B cell (primary cell): ENCODE measurements at regions not wholly inside any gene's neighbourhood (a gene's known extent, or its start where the extent isn't known, plus 50 kb on each side); places are given as distances from the start of the nearest gene placed in this dataset.

Source experiments
- ATAC-seq: fragments of 200-7000 bp; cut with Tn5 transposase; one replicate; pipeline ENCODE4 v1.10.0; 2021; ENCODE audit warnings: low read depth, mild to moderate bottlenecking, moderate number of reproducible peaks, moderate library complexity
- CTCF ChIA-PET: fragments of 350-600 bp; sonication (Branson Sonifier 250); formaldehyde crosslinking; loops from one replicate; lab custom pipeline; 2021; ENCODE audit warnings: antibody characterized with exemption, inconsistent platforms; lab: Charles Lee
- POLR2A ChIA-PET: fragments of 350-600 bp; sonication (Branson Sonifier 250); formaldehyde crosslinking; loops from one replicate; lab custom pipeline; 2021; ENCODE audit warnings: antibody characterized with exemption; lab: Charles Lee
- DNase-seq: peaks from one replicate; pipeline ENCODE4 v3.0.0; 2013
- H2AFZ ChIP-seq: 2 replicates; pipeline ENCODE4 v1.6.1; 2012; ENCODE audit warnings: mild to moderate bottlenecking, low read depth, low read length; ENCODE audit not compliant: insufficient read depth, poor library complexity, severe bottlenecking
- H3K27ac ChIP-seq, 2 donors: 1 replicate in 1 of 2; 2 replicates in 1 of 2; pipeline ENCODE4 v1.5.1; 2012 to 2013; ENCODE audit warnings: low read length in 2 of 2, mild to moderate bottlenecking in 2 of 2, moderate library complexity in 1 of 2
- H3K27me3 ChIP-seq, 4 experiments: fragments of 200-600 bp in 1 of 4; sonication (generic) in 1 of 4; replicated peaks in 1 of 4; 1 replicate in 2 of 4; 2 replicates in 2 of 4; pipeline versions ENCODE4 v1.6.1 to v1.7.0; 2013 to 2016; ENCODE audit warnings: low read length in 3 of 4, mild to moderate bottlenecking in 2 of 4, mixed read lengths in 1 of 4, moderate library complexity in 1 of 4; ENCODE audit not compliant: insufficient read depth in 4 of 4, control insufficient read depth in 3 of 4; ENCODE audit errors: control extremely low read depth in 1 of 4
- H3K36me3 ChIP-seq, 2 experiments: replicated peaks in 1 of 2; 1 replicate in 1 of 2; 2 replicates in 1 of 2; pipeline versions ENCODE4 v1.6.1 to v1.7.1; 2013; ENCODE audit warnings: low read length in 1 of 2; ENCODE audit not compliant: insufficient read depth in 2 of 2, control insufficient read depth in 1 of 2; ENCODE audit errors: control extremely low read depth in 1 of 2, extremely low read depth in 1 of 2
- H3K4me1 ChIP-seq, 2 donors: fragments of 200-600 bp in 1 of 2; sonication (generic) in 1 of 2; 1 replicate in 1 of 2; 2 replicates in 1 of 2; pipeline versions ENCODE4 v1.5.1 to v1.6.1; 2013 to 2017; ENCODE audit warnings: low read length in 2 of 2; ENCODE audit not compliant: control insufficient read depth in 2 of 2, insufficient read depth in 2 of 2
- H3K4me2 ChIP-seq: replicated peaks from 2 replicates; pipeline ENCODE3; 2012; ENCODE audit warnings: mild to moderate bottlenecking, low read depth, low read length; ENCODE audit not compliant: poor library complexity, severe bottlenecking
- H3K4me3 ChIP-seq, 5 experiments: fragments of 200-600 bp in 1 of 5; sonication (generic) in 1 of 5; 1 replicate in 3 of 5; 2 replicates in 2 of 5; pipeline versions ENCODE4 v1.5.1 to v1.7.0; 2011 to 2016; ENCODE audit warnings: low read length in 4 of 5, mild to moderate bottlenecking in 4 of 5, low read depth in 2 of 5, control low read depth in 1 of 5, moderate library complexity in 1 of 5; ENCODE audit not compliant: insufficient read depth in 1 of 5; ENCODE audit errors: control extremely low read depth in 1 of 5, extremely low read depth in 1 of 5
- H3K79me2 ChIP-seq: fragments of 200-600 bp; sonication (generic); one replicate; pipeline ENCODE4 v1.6.0; 2016; ENCODE audit warnings: low read length; ENCODE audit not compliant: control insufficient read depth, insufficient read depth
- H3K9ac ChIP-seq: fragments of 200-600 bp; sonication (generic); 2 replicates; pipeline ENCODE4 v1.6.1; 2017; ENCODE audit warnings: mild to moderate bottlenecking, low read length, moderate library complexity
- H3K9me3 ChIP-seq, 3 donors: one replicate each; pipeline versions ENCODE4 v1.6.1 to v1.7.1; 2013; ENCODE audit warnings: low read length in 2 of 3; ENCODE audit not compliant: control insufficient read depth in 2 of 3, insufficient read depth in 1 of 3; ENCODE audit errors: control extremely low read depth in 1 of 3
- H4K20me1 ChIP-seq: 2 replicates; pipeline ENCODE4 v1.6.0; 2012; ENCODE audit warnings: mild to moderate bottlenecking, low read length; ENCODE audit not compliant: insufficient read depth, control insufficient read depth, poor library complexity, severe bottlenecking
- H3K27ac Mint-ChIP-seq: one replicate; pipeline ENCODE4 v1.8.0; 2021; ENCODE audit warnings: mixed read lengths
- H3K27me3 Mint-ChIP-seq: one replicate; pipeline ENCODE4 v1.8.0; 2021; ENCODE audit warnings: mixed read lengths
- H3K4me1 Mint-ChIP-seq: one replicate; pipeline ENCODE4 v1.8.0; 2021; ENCODE audit warnings: mixed read lengths
- H3K4me3 Mint-ChIP-seq: one replicate; pipeline ENCODE4 v1.8.0; 2021; ENCODE audit warnings: mixed read lengths
- H3K9me3 Mint-ChIP-seq: one replicate; pipeline ENCODE4 v1.8.0; 2022; ENCODE audit warnings: mixed read lengths; ENCODE audit not compliant: insufficient read depth
- EZH2 ChIP-seq: IDR thresholded peaks from 2 replicates; pipeline ENCODE4 v1.6.1; 2012; ENCODE audit warnings: borderline replicate concordance, low read depth, mild to moderate bottlenecking, moderate library complexity, low read length; ENCODE audit not compliant: insufficient read depth, poor library complexity, severe bottlenecking
- WGBS: methylation state at CpG from one replicate; pipeline ENCODE4 v1.1.5; 2013; ENCODE audit warnings: missing lambda C conversion rate; ENCODE audit not compliant: insufficient coverage; 5-methylcytosine and 5-hydroxymethylcytosine counted together
- intact Hi-C: fragments of 100-400 bp; cut with micrococcal nuclease; formaldehyde crosslinking; loops from one replicate; pipeline ENCODE4 v1.10.0; 2022
- TF ChIP-seq, protein P1 (sequence below): fragments of 200-600 bp; IDR thresholded peaks from one replicate; pipeline ENCODE4 v1.8.0; 2022; ENCODE audit warnings: antibody characterized with exemption, mild to moderate bottlenecking

DNA sequence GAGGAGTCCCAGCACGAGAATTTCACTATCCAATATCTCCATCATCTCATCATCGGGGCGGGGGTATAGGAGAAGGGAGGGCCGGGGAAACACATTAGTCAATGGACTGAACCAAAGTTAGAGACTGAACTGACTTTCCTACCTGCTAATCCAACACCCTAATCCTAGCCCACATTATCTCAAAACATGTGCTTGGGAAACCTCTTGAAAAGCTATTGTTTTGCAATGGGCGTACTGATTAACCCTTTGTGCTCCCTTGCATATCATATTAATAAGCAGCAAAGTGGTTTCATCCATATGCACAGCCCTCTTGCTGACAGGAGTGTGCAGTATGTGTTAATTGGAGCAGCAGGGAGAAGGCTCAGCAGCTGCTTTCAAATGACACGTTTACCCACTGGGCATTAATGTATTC, 125.7 kb upstream of the GRIP1 start:
- H3K79me2 ChIP-seq: no peaks in the 10 kb centered on the region
- ChIA-PET POLR2A (no interaction called here), CTCF (interaction anchor here (0.6 kb wide), 1 partner anchor 703 kb away, joined by 5 read pairs; no protein-coding TSS in a partner anchor)
- Mint-ChIP-seq H3K27ac (no peak overlapping the region), H3K27me3 (peaks cover 12% of the 10 kb centered on the region), H3K4me1 (no peaks in the 10 kb centered on the region), H3K4me3 (no peak overlapping the region), H3K9me3 (no peaks in the 10 kb centered on the region)
- no peak for TF ChIP-seq EZH2
- TF ChIP-seq, protein P1, sequence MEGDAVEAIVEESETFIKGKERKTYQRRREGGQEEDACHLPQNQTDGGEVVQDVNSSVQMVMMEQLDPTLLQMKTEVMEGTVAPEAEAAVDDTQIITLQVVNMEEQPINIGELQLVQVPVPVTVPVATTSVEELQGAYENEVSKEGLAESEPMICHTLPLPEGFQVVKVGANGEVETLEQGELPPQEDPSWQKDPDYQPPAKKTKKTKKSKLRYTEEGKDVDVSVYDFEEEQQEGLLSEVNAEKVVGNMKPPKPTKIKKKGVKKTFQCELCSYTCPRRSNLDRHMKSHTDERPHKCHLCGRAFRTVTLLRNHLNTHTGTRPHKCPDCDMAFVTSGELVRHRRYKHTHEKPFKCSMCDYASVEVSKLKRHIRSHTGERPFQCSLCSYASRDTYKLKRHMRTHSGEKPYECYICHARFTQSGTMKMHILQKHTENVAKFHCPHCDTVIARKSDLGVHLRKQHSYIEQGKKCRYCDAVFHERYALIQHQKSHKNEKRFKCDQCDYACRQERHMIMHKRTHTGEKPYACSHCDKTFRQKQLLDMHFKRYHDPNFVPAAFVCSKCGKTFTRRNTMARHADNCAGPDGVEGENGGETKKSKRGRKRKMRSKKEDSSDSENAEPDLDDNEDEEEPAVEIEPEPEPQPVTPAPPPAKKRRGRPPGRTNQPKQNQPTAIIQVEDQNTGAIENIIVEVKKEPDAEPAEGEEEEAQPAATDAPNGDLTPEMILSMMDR: no peak
- 100% methylated on average over 1 of the region's 6 CpGs for WGBS
- DNase-seq: no peak
- H3K9ac ChIP-seq: no peak overlapping the region
- intact Hi-C loops: no loop called here
- no peaks in the 10 kb centered on the region for H3K36me3 ChIP-seq
- ATAC-seq: no peak
- no peaks in the 10 kb centered on the region for H4K20me1 ChIP-seq
- H3K4me1 ChIP-seq: no peaks in the 10 kb centered on the region
- no peaks in the 10 kb centered on the region for H3K27me3 ChIP-seq
- no peak overlapping the region for H3K4me3 ChIP-seq
- no peak overlapping the region for H2AFZ ChIP-seq
- no peaks in the 10 kb centered on the region for H3K9me3 ChIP-seq
- no peak overlapping the region for H3K4me2 ChIP-seq
- no peak overlapping the region for H3K27ac ChIP-seq

DNA sequence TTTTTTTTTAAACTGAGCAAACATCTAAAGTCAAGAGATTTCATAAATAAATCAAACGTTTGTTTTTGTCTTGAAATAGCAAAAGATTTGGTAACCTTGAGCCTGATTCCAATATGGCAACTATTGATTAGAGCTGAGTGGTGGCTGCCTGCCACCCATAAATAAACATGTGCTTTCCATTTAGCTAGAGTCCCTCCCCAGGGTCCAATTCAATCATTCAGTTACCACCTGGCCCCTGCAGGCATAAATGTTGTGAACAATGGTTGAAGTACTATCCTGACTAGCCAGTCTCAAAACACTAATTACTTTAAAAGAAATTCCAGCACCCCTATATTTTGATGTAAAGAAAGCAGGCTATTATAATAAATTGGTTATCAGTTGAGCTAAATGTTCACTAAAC, 129.7 kb upstream of the GRIP1 start:
- CTCF ChIA-PET: interaction anchor here (0.7 kb wide), 1 partner anchor 459 kb away, joined by 3 read pairs; no protein-coding TSS in a partner anchor
- Mint-ChIP-seq H3K27ac (no peak overlapping the region), H3K4me3 (no peak overlapping the region)

More for the DNA sequence above, 129.7 kb upstream of the GRIP1 start:
- no CpG with 5 or more reads among the region's 1 CpG for WGBS
- no peak for DNase-seq
- H3K4me3 ChIP-seq: no peak overlapping the region
- POLR2A ChIA-PET: no interaction called here
- peaks cover 0 to 8% of the 10 kb centered on the region in 2 donors for H3K4me1 ChIP-seq
- H4K20me1 ChIP-seq: no peaks in the 10 kb centered on the region
- H3K36me3 ChIP-seq: no peaks in the 10 kb centered on the region
- no peaks in the 10 kb centered on the region for H3K9me3 Mint-ChIP-seq
- no peak overlapping the region for H2AFZ ChIP-seq
- no peaks in the 10 kb centered on the region for H3K79me2 ChIP-seq
- TF ChIP-seq, protein P1: no peak
- TF ChIP-seq EZH2: no peak
- no peaks in the 10 kb centered on the region for H3K9me3 ChIP-seq
- no peaks in the 10 kb centered on the region for H3K27me3 ChIP-seq
- no peak overlapping the region for H3K4me2 ChIP-seq
- intact Hi-C loops: no loop called here
- peaks cover 8% of the 10 kb centered on the region for H3K4me1 Mint-ChIP-seq
- H3K27ac ChIP-seq: no peak overlapping the region
- no peak overlapping the region for H3K9ac ChIP-seq
- H3K27me3 Mint-ChIP-seq: peaks cover 14% of the 10 kb centered on the region
- ATAC-seq: no peak
